ENCODE measurements at regions not wholly inside any gene's neighbourhood (a gene's known extent, or its start where the extent isn't known, plus 50 kb on each side); places are given as distances from the start of the nearest gene placed in this dataset.
"Not testable (repeated sequence)": the region's sequence is repeated elsewhere in the genome, so short reads cannot be mapped to it uniquely, and the experiment has no call there.

- 42 to 46% methylated on average over 2 of the region's 2 CpGs for WGBS, 2 donors
These were observed 728.7 kb downstream of the GALC start for GRCh38 chr14:87264272-87264785.

GRCh38 chr14:87261621-87262020 lies 731.4 kb downstream of the GALC start:
- H3K27me3 ChIP-seq = no peaks in the 10 kb centered on the region
- H3K4me1 ChIP-seq = no peaks in the 10 kb centered on the region
- intact Hi-C loops (cut with DNase I) = no loop called here
- DNase-seq = no peak
- H3K27ac ChIP-seq = no peak overlapping the region
- H3K4me3 ChIP-seq = no peak overlapping the region
- no peak for TF ChIP-seq POLR2A (IDR thresholded peaks at IDR 0.05)
- H3K9me3 ChIP-seq = no peaks in the 10 kb centered on the region
- no peaks in the 10 kb centered on the region for H3K36me3 ChIP-seq
- WGBS, 2 donors = 77 to 90% methylated on average over 2 of the region's 2 CpGs

More at GRCh38 chr14:87264272-87264785, 728.7 kb downstream of the GALC start:
- no peak overlapping the region for H3K27ac ChIP-seq
- H3K27me3 ChIP-seq = no peaks in the 10 kb centered on the region
- no peaks in the 10 kb centered on the region for H3K36me3 ChIP-seq
- DNase-seq = no peak
- TF ChIP-seq CTCF (IDR thresholded peaks at IDR 0.05) (no peak), POLR2A (IDR thresholded peaks at IDR 0.05) (no peak)
- intact Hi-C loops (cut with DNase I) = no loop called here
- H3K9me3 ChIP-seq = no peaks in the 10 kb centered on the region
- H3K4me1 ChIP-seq = no peaks in the 10 kb centered on the region
- H3K4me3 ChIP-seq = no peak overlapping the region

GRCh38 chr14:87260460-87260859 lies 732.5 kb downstream of the GALC start:
- 49 to 56% methylated on average over 3 of the region's 3 CpGs for WGBS, 2 donors
- intact Hi-C loops (cut with DNase I) = no loop called here

GRCh38 chr14:87257421-87257820 lies 735.6 kb downstream of the GALC start:
- TF ChIP-seq CTCF (IDR thresholded peaks at IDR 0.05) (no peak), POLR2A (IDR thresholded peaks at IDR 0.05) (no peak)
- Histone ChIP-seq H3K4me3 (no peak overlapping the region), H3K27ac (no peak overlapping the region), H3K9me3 (no peaks in the 10 kb centered on the region), H3K4me1 (no peaks in the 10 kb centered on the region), H3K36me3 (no peaks in the 10 kb centered on the region), H3K27me3 (no peaks in the 10 kb centered on the region)
- WGBS, 2 donors = no CpG with 5 or more reads among the region's 1 CpG
- no peak for DNase-seq
- intact Hi-C loops (cut with DNase I) = no loop called here

More at GRCh38 chr14:87260460-87260859, 732.5 kb downstream of the GALC start:
- Histone ChIP-seq H3K36me3 (no peaks in the 10 kb centered on the region), H3K27me3 (no peaks in the 10 kb centered on the region), H3K9me3 (no peaks in the 10 kb centered on the region), H3K4me1 (no peaks in the 10 kb centered on the region), H3K4me3 (no peak overlapping the region), H3K27ac (no peak overlapping the region)
- no peak for DNase-seq
- TF ChIP-seq POLR2A (IDR thresholded peaks at IDR 0.05) (no peak), CTCF (IDR thresholded peaks at IDR 0.05) (no peak)

- TF ChIP-seq CTCF (IDR thresholded peaks at IDR 0.05) = no peak
- no peak for TF ChIP-seq POLR2A (IDR thresholded peaks at IDR 0.05)
- Histone ChIP-seq H3K4me1 (no peaks in the 10 kb centered on the region), H3K9me3 (no peaks in the 10 kb centered on the region), H3K27me3 (no peaks in the 10 kb centered on the region), H3K27ac (no peak overlapping the region), H3K4me3 (no peak overlapping the region), H3K36me3 (no peaks in the 10 kb centered on the region)
- intact Hi-C loops (cut with DNase I) = no loop called here
- WGBS, 2 donors = 80 to 83% methylated on average over 2 of the region's 2 CpGs
- DNase-seq = no peak
These were observed 737.9 kb downstream of the GALC start for GRCh38 chr14:87255058-87255457.

GRCh38 chr14:87254331-87254874 lies 738.6 kb downstream of the GALC start:
- WGBS, 2 donors = 34 to 43% methylated on average over 4 of the region's 4 CpGs
- intact Hi-C loops (cut with DNase I) = no loop called here
- TF ChIP-seq CTCF (IDR thresholded peaks at IDR 0.05) = no peak
- no peak for TF ChIP-seq POLR2A (IDR thresholded peaks at IDR 0.05)
- Histone ChIP-seq H3K27ac (no peak overlapping the region), H3K36me3 (no peaks in the 10 kb centered on the region), H3K4me3 (no peak overlapping the region), H3K4me1 (no peaks in the 10 kb centered on the region), H3K27me3 (no peaks in the 10 kb centered on the region), H3K9me3 (no peaks in the 10 kb centered on the region)
- no peak for DNase-seq

GRCh38 chr14:87253791-87254190 lies 739.2 kb downstream of the GALC start:
- intact Hi-C loops (cut with DNase I); H3K4me1 ChIP-seq; H3K4me3 ChIP-seq; DNase-seq; H3K27ac ChIP-seq; H3K9me3 ChIP-seq; H3K27me3 ChIP-seq; H3K36me3 ChIP-seq: not testable (repeated sequence)
- 50 to 59% methylated on average over 2 to 3 of the region's 3 CpGs for WGBS, 2 donors

Measured in esophagus squamous epithelium (tissue), 5 donors.